ENCODE measurements at regions not wholly inside any gene's neighbourhood (a gene's known extent, or its start where the extent isn't known, plus 50 kb on each side); places are given as distances from the start of the nearest gene placed in this dataset.
"Not testable (repeated sequence)": the region's sequence is repeated elsewhere in the genome, so short reads cannot be mapped to it uniquely, and the experiment has no call there.

- no peak for DNase-seq
These were observed 611.4 kb upstream of the GHITM start for GRCh38 chr10:83527934-83528333.

DNA sequence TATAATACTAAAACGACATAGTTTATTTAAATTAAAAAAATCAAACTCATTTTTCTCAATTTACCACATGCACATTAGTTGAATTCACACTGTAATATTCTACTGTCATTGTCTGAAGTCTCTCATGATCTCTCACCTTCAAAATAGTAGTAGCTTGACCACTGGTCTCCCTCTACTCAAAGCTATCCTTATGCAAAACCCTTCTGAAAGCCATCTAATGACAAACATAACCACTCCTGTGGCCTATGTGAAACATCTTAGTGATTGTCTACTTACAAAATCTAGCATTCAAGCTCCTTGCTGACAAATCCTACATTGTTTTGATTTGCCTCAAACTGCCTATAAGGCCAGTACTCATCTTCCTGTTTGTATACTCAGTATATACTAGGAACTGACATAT lies 606.0 kb upstream of the GHITM start:
- DNase-seq = no peak

DNA sequence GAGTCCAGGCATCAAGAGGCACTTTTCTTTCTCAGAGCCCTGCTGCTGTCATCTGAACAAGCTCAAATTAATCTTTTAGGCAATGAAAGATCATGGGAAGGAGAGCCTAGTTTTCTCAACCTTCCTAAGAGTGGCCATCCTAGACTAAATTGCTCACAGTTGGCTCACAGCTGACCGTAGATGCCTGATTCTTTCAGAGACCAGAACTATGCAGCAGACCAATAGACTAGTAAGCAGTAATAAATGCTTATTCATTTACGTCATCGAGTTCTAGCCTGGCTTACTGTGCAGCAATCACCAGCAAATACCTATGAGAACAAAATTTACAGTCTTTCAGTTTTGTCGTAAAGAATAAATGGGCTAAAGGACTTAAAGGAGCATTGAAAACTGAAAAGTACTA lies 602.9 kb upstream of the GHITM start:
- DNase-seq = no peak

- DNase-seq = no peak
These were observed 601.3 kb upstream of the GHITM start for GRCh38 chr10:83538047-83538446.

GRCh38 chr10:83539528-83540308 lies 599.6 kb upstream of the GHITM start:
- no peak for DNase-seq

- DNase-seq = no peak
These were observed 598.3 kb upstream of the GHITM start for GRCh38 chr10:83541046-83541445.

GRCh38 chr10:83542774-83543411 lies 596.4 kb upstream of the GHITM start:
- no peak for DNase-seq

GRCh38 chr10:83543691-83544462 lies 595.4 kb upstream of the GHITM start:
- no peak for DNase-seq

GRCh38 chr10:83545901-83546391 lies 593.4 kb upstream of the GHITM start:
- DNase-seq = no peak

DNA sequence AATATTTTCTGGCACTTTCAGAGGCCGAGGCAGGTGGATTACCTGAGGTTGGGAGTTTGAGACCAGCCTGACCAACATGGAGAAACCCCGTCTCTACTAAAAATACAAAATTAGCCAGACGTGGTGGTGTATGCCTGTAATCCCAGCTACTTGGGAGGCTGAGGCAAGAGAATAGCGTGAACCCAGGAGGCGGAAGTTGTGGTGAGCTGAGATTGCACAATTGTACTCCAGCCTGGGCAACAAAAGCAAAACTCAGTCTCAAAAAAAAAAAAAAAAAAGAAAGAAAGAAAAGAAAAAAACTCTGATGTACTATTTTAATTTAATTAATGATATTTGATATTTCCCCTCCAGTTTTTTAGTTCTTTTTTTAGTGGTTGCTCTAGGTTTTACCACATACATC lies 588.1 kb upstream of the GHITM start:
- not testable (repeated sequence) for DNase-seq

- DNase-seq = no peak
These were observed 585.9 kb upstream of the GHITM start for GRCh38 chr10:83553366-83553765.

DNA sequence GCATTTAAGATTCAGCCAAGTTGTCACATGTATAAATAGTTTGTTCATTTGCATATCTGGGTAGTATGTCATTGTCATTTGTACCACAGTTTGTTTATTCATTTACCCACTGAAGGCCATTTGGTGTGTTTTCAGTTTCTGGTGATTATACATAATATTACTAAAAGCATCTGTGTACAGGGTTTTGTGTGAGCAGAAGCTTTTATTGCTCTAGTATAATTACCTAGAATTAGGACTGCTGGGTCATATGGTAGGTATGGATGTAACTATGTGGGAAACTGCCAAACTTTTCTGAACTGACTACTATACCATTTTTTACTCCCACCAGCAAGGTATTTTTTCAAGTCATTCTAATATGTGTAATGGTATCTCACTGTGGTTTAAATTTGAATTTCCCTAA lies 584.0 kb upstream of the GHITM start:
- no peak for DNase-seq

- DNase-seq = no peak
These were observed 576.9 kb upstream of the GHITM start for GRCh38 chr10:83562381-83562780.

DNA sequence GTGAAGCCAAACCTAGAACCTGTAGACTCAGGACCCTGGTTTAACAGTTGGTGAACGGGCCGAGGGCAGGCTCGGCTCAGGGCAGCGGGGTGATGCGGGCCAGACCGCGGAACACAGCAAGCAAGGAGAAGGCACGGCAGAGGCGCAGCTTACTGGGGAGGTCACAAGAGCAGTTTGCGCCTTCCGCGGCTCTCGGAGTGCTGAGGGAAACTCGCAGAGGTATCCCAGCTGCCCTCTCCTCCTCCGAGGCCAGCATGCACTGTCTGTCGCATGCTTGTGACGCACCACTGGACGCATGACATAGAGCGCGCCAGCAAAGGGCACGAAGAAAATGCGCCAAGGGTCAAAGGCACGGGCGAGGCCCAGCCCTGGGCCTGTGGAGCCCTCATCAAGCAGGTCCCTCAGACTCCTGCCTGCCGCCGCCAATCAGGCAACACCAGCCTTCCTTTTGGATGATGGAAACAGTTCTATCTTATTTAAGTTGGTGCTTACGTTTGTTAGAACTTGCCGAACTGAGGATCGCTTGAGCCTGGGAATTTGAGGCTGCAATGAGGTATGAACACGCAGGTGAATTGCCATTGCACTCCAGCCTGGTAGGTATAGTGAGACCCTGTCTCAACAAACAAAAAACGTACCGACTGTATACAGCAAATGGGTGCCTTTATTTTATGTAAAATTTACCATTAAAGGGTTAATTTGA lies 574.3 kb upstream of the GHITM start:
- DNase-seq = no peak

GRCh38 chr10:83572036-83572435 lies 567.3 kb upstream of the GHITM start:
- no peak for DNase-seq

DNA sequence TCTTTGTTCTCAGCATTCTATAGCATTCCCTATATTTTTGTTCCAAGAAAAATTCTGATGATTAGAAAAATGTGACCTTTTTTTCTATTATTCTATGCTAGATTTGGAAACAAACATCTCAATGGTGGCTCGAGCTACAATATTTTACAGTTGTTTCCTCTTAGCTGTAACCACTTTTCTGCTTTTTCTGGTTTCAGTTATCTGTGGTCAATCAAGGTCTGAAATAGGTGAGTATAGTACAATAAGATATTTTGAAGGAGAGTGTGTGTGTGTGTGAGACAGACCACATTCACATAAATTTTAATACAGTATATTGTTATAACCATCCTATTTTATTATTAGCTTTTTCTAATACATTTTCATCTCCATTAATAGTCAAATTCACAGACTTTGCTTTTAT lies 564.5 kb upstream of the GHITM start:
- no peak for DNase-seq

- no peak for DNase-seq
These were observed 561.9 kb upstream of the GHITM start for GRCh38 chr10:83577421-83577820.

GRCh38 chr10:83580373-83581012 lies 558.8 kb upstream of the GHITM start:
- no peak for DNase-seq

GRCh38 chr10:83582407-83583095 lies 556.8 kb upstream of the GHITM start:
- DNase-seq = no peak

DNA sequence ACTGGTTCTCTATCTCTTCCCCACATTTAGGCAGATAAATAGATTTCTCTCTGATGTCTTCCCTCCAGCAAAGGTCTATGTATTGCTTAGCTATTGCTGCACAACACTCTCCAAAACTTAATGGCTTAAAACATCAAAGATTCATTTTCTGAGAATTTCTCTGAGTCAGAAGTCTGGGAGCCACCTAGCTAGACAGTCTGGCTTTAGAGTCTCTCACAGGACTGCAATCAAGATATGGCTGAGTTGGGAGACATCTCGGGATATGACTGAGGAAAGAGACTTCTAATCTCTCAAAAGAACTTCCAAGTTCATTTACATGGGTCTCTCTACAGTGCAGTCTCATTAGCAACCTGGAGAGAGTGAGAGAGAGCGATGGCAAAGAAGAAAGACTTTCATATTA lies 553.6 kb upstream of the GHITM start:
- DNase-seq = no peak

DNA sequence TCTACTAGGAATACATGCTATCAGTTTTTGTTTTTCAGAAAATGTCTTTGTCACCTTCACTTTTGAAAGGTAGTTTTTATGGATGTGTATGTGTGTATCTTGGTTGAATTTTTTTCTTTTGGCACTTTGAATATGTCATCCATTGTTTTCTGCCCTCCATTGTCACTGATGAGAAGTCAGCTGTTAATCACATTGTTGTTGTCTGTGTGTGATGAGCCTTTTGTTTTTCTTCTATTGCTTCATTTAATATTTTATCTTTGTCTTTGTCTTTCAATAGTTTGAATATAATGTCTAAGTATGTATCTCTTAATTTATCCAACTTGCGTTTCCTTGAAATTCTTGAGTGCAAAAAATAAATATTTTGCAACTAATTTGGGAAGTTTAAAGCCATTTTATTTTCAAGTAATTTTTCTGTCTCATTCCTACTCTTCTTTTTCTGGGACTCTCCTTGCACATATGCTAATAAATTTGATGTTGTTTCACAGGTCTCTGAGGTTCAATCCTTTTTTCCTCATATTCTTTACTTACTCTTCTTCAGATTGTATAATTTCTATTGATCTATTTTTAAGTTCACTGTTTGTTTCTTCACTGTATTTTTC lies 546.9 kb upstream of the GHITM start:
- DNase-seq = no peak

DNA sequence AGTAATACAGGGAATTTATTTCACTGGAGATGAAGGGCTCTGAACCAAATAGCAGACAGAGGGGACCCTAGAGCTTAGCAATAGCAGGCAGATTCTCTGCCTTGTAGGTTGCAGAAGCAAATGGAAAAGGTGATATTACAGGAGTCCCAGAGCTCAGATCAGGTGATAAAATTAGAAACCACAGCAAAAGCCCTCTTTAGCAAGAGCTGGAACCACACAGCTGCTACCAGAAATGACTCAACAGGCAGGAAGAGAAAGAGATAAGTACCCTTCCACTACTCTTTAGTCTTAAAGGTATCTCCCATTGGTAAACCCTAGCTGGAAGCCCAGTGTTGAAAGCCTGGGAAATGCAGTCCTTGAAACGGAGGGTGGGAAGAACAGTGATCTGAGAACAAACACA lies 535.6 kb upstream of the GHITM start:
- no peak for DNase-seq

All from NCI-H1436 (cell line).